ENCODE measurements at regions not wholly inside any gene's neighbourhood (a gene's known extent, or its start where the extent isn't known, plus 50 kb on each side); places are given as distances from the start of the nearest gene placed in this dataset.

GRCh38 chr7:116431787-116432526 lies 67.6 kb upstream of the CAV2 start:
- H3K4me1 ChIP-seq: no peaks in the 10 kb centered on the region
- ATAC-seq (no peak), DNase-seq (no peak)
- 87% methylated on average over 6 of the region's 6 CpGs for WGBS (ENCODE audit: insufficient coverage, low coverage, low lambda C conversion rate, missing lambda C conversion rate)
- no peak overlapping the region for H3K4me3 ChIP-seq
- H3K27me3 ChIP-seq: no peaks in the 10 kb centered on the region
- no peak for TF ChIP-seq POLR2A (IDR thresholded peaks at IDR 0.05)
- TF ChIP-seq CTCF (IDR thresholded peaks at IDR 0.05): no peak
- intact Hi-C loops (cut with DNase I): no loop called here
- H3K36me3 ChIP-seq: no peaks in the 10 kb centered on the region
- H3K27ac ChIP-seq: no peak overlapping the region
- H3K9me3 ChIP-seq: no peaks in the 10 kb centered on the region

- no peaks in the 10 kb centered on the region for H3K4me1 ChIP-seq
- H3K4me3 ChIP-seq: no peak overlapping the region
- no peak for ATAC-seq
- H3K36me3 ChIP-seq: no peaks in the 10 kb centered on the region
- 81% methylated on average over 2 of the region's 2 CpGs for WGBS (ENCODE audit: insufficient coverage, low coverage, low lambda C conversion rate, missing lambda C conversion rate)
- H3K9me3 ChIP-seq: no peaks in the 10 kb centered on the region
- TF ChIP-seq CTCF (IDR thresholded peaks at IDR 0.05) (no peak), POLR2A (IDR thresholded peaks at IDR 0.05) (no peak)
- no peaks in the 10 kb centered on the region for H3K27me3 ChIP-seq
- DNase-seq: no peak
- intact Hi-C loops (cut with DNase I): no loop called here
- H3K27ac ChIP-seq: no peak overlapping the region
These were observed 67.0 kb upstream of the CAV2 start for GRCh38 chr7:116432527-116432916.

- no peaks in the 10 kb centered on the region for H3K36me3 ChIP-seq
- H3K9me3 ChIP-seq: no peaks in the 10 kb centered on the region
- no peak for TF ChIP-seq CTCF (IDR thresholded peaks at IDR 0.05)
- TF ChIP-seq POLR2A (IDR thresholded peaks at IDR 0.05): no peak
- H3K27me3 ChIP-seq: no peaks in the 10 kb centered on the region
- WGBS (ENCODE audit: insufficient coverage, low coverage, low lambda C conversion rate, missing lambda C conversion rate): 50% methylated on average over 1 of the region's 1 CpG
- H3K4me3 ChIP-seq: no peak overlapping the region
- intact Hi-C loops (cut with DNase I): no loop called here
- no peaks in the 10 kb centered on the region for H3K4me1 ChIP-seq
- DNase-seq (no peak), ATAC-seq (no peak)
- no peak overlapping the region for H3K27ac ChIP-seq
These were observed 66.3 kb upstream of the CAV2 start for GRCh38 chr7:116433246-116433645.

- no peak for DNase-seq
- Histone ChIP-seq H3K9me3 (no peaks in the 10 kb centered on the region), H3K36me3 (no peaks in the 10 kb centered on the region), H3K4me1 (no peaks in the 10 kb centered on the region), H3K27ac (no peak overlapping the region), H3K4me3 (no peak overlapping the region), H3K27me3 (no peaks in the 10 kb centered on the region)
- no peak for ATAC-seq
- intact Hi-C loops (cut with DNase I): no loop called here
- WGBS (ENCODE audit: insufficient coverage, low coverage, low lambda C conversion rate, missing lambda C conversion rate): 62% methylated on average over 1 of the region's 1 CpG
- TF ChIP-seq CTCF (IDR thresholded peaks at IDR 0.05) (no peak), POLR2A (IDR thresholded peaks at IDR 0.05) (no peak)
These were observed 64.7 kb upstream of the CAV2 start for GRCh38 chr7:116434820-116435341.
